SU-DHL-6 (cell line): ENCODE measurements at regions not wholly inside any gene's neighbourhood (a gene's known extent, or its start where the extent isn't known, plus 50 kb on each side); places are given as distances from the start of the nearest gene placed in this dataset.

Experiments
- H2AFZ ChIP-seq: fragments of 200-600 bp; sonication (generic); 2 replicates; pipeline ENCODE4 v1.6.1; 2014; ENCODE audit warnings: low read depth, mild to moderate bottlenecking, moderate library complexity, mixed read lengths, antibody characterized with exemption, low read length; ENCODE audit not compliant: severe bottlenecking
- H3F3A ChIP-seq: fragments of 200-600 bp; shearing (Covaris generic); 2 replicates; pipeline ENCODE4 v1.6.0; 2016; ENCODE audit warnings: antibody characterized with exemption, mild to moderate bottlenecking; ENCODE audit not compliant: insufficient read depth
- H3K27ac ChIP-seq: fragments of 200-600 bp; sonication (generic); 2 replicates; pipeline ENCODE4 v1.5.1; 2016; ENCODE audit warnings: low read depth, mild to moderate bottlenecking, low read length, moderate library complexity, mixed read lengths
- H3K27me3 ChIP-seq: fragments of 200-600 bp; sonication (generic), shearing (Covaris generic); 2 replicates; pipeline ENCODE4 v1.6.0; 2014; ENCODE audit warnings: mild to moderate bottlenecking, low read length
- H3K36me3 ChIP-seq: fragments of 200-600 bp; sonication (generic); 2 replicates; pipeline ENCODE4 v1.6.1; 2014; ENCODE audit warnings: mild to moderate bottlenecking, low read length, mixed read lengths
- H3K4me2 ChIP-seq: fragments of 300-600, 200-600 bp; shearing (Covaris generic), sonication (generic); 2 replicates; pipeline ENCODE4 v1.6.0; 2014; ENCODE audit warnings: low read length, low read depth, mild to moderate bottlenecking; ENCODE audit not compliant: poor library complexity, severe bottlenecking
- H3K4me3 ChIP-seq: fragments of 200-600 bp; sonication (generic); 2 replicates; pipeline ENCODE4 v1.5.1; 2014; ENCODE audit warnings: antibody characterized with exemption, low read length, mild to moderate bottlenecking, mixed read lengths; ENCODE audit not compliant: insufficient read depth, poor library complexity, severe bottlenecking
- H3K79me2 ChIP-seq: fragments of 200-600 bp; sonication (generic); 2 replicates; pipeline ENCODE4 v1.6.1; 2014; ENCODE audit warnings: mild to moderate bottlenecking, low read length, moderate library complexity; ENCODE audit not compliant: insufficient read depth
- H3K9ac ChIP-seq: fragments of 200-600 bp; sonication (generic); 2 replicates; pipeline ENCODE4 v1.7.0; 2014; ENCODE audit warnings: mild to moderate bottlenecking, low read length
- H3K9me2 ChIP-seq: fragments of 200-600 bp; sonication (generic); replicated peaks from 2 replicates; pipeline ENCODE4 v1.6.1; 2014; ENCODE audit warnings: low read length; ENCODE audit not compliant: insufficient read depth
- H3K9me3 ChIP-seq: fragments of 200-600 bp; sonication (generic); 2 replicates; pipeline ENCODE4 v1.6.1; 2014; ENCODE audit warnings: low read length, mixed read lengths; ENCODE audit not compliant: insufficient read depth
- H4K20me1 ChIP-seq: fragments of 200-600 bp; sonication (generic); 2 replicates; pipeline ENCODE4 v1.6.1; 2014; ENCODE audit warnings: low read depth, mild to moderate bottlenecking, antibody characterized with exemption, low read length, moderate library complexity, mixed read lengths
- CTCF ChIP-seq: fragments of 200-600 bp; sonication (generic); IDR thresholded peaks from one replicate; pipeline ENCODE4 v1.5.1; 2017; ENCODE audit warnings: antibody characterized with exemption, mild to moderate bottlenecking, low read length, moderate library complexity; ENCODE audit not compliant: insufficient read depth, poor library complexity, severe bottlenecking
- EZH2phosphoT487 ChIP-seq: fragments of 200-600 bp; sonication (generic), shearing (Covaris generic); conservative IDR thresholded peaks from 2 replicates; pipeline ENCODE4 v1.6.1; 2018; ENCODE audit warnings: mild to moderate bottlenecking, antibody characterized with exemption, low read length, moderate library complexity, mixed read lengths

- Histone ChIP-seq H3K9me2 (no peaks in the 10 kb centered on the region), H3K4me2 (no peak overlapping the region)
Measured at GRCh38 chr14:98062083-98062482, 1209.9 kb downstream of the BCL11B start.

GRCh38 chr14:98069712-98070171 lies 1202.3 kb downstream of the BCL11B start:
- H4K20me1 ChIP-seq, result no peaks in the 10 kb centered on the region
- H3K9me2 ChIP-seq, result no peaks in the 10 kb centered on the region
- H3K4me3 ChIP-seq, result no peak overlapping the region
- H3K9me3 ChIP-seq, result no peaks in the 10 kb centered on the region
- no peaks in the 10 kb centered on the region for H3K79me2 ChIP-seq
- no peaks in the 10 kb centered on the region for H3F3A ChIP-seq
- H2AFZ ChIP-seq, result no peak overlapping the region
- H3K4me2 ChIP-seq, result no peak overlapping the region
- no peak overlapping the region for H3K9ac ChIP-seq
- no peaks in the 10 kb centered on the region for H3K27me3 ChIP-seq
- no peak overlapping the region for H3K27ac ChIP-seq
- no peaks in the 10 kb centered on the region for H3K36me3 ChIP-seq
- TF ChIP-seq EZH2phosphoT487, result no peak
- TF ChIP-seq CTCF, result no peak

More at GRCh38 chr14:98062083-98062482, 1209.9 kb downstream of the BCL11B start:
- H3K36me3 ChIP-seq, result no peaks in the 10 kb centered on the region
- no peak overlapping the region for H2AFZ ChIP-seq
- H3K9ac ChIP-seq, result no peak overlapping the region
- TF ChIP-seq CTCF (no peak), EZH2phosphoT487 (no peak)
- no peak overlapping the region for H3K27ac ChIP-seq
- no peaks in the 10 kb centered on the region for H3K79me2 ChIP-seq
- no peaks in the 10 kb centered on the region for H3K9me3 ChIP-seq
- H3K4me3 ChIP-seq, result no peak overlapping the region
- H3F3A ChIP-seq, result no peaks in the 10 kb centered on the region
- H4K20me1 ChIP-seq, result no peaks in the 10 kb centered on the region
- no peaks in the 10 kb centered on the region for H3K27me3 ChIP-seq

GRCh38 chr14:98070536-98070935 lies 1201.5 kb downstream of the BCL11B start:
- no peak overlapping the region for H3K27ac ChIP-seq
- H3K27me3 ChIP-seq, result no peaks in the 10 kb centered on the region
- H3K79me2 ChIP-seq, result no peaks in the 10 kb centered on the region
- no peak for TF ChIP-seq EZH2phosphoT487
- TF ChIP-seq CTCF, result no peak
- H3K9ac ChIP-seq, result no peak overlapping the region
- H3K4me3 ChIP-seq, result no peak overlapping the region
- no peaks in the 10 kb centered on the region for H3K9me3 ChIP-seq
- H2AFZ ChIP-seq, result no peak overlapping the region
- no peaks in the 10 kb centered on the region for H4K20me1 ChIP-seq
- H3K36me3 ChIP-seq, result no peaks in the 10 kb centered on the region
- H3K4me2 ChIP-seq, result no peak overlapping the region
- H3K9me2 ChIP-seq, result no peaks in the 10 kb centered on the region
- H3F3A ChIP-seq, result no peaks in the 10 kb centered on the region
